A549 (cell line): ENCODE measurements at regions not wholly inside any gene's neighbourhood (a gene's known extent, or its start where the extent isn't known, plus 50 kb on each side); places are given as distances from the start of the nearest gene placed in this dataset.
A peak's percentile ranks its signal among the peaks of the same experiment; 100 is the strongest.
"Not testable (repeated sequence)": the region's sequence is repeated elsewhere in the genome, so short reads cannot be mapped to it uniquely, and the experiment has no call there.

Source experiments
- ATAC-seq, 2 experiments: fragments of 200-7000 bp in 1 of 2; fragments of >200 bp in 1 of 2; cut with Nextera tagmentation in 1 of 2; cut with Tn5 transposase in 1 of 2; 3 replicates each; pipeline versions ENCODE4 v1.8.0 to v1.9.1; 2018 to 2020; ENCODE audit warnings: mild to moderate bottlenecking in 1 of 2, moderate library complexity in 1 of 2
- CTCF ChIA-PET: fragments of 300-600 bp; sonication (Branson Sonifier 250); formaldehyde crosslinking; extraction: SDS; loops from one replicate; lab custom pipeline; 2021; ENCODE audit warnings: antibody characterized with exemption, inconsistent platforms; lab: Yijun Ruan, JAX
- POLR2A ChIA-PET: fragments of 350-600 bp; formaldehyde crosslinking; extraction: SDS; loops from one replicate; lab custom pipeline; 2021; ENCODE audit warnings: antibody characterized with exemption, inconsistent platforms; lab: Yijun Ruan, JAX
- DNase-seq, 2 experiments: peaks; one replicate each; pipeline versions ENCODE4 v3.0.0 to v3.0.0-alpha.2; 2011 to 2016; ENCODE audit warnings: low read depth in 1 of 2, low spot score in 1 of 2
- FAIRE-seq: peaks from 2 replicates; lab custom pipeline; 2011; peaks lifted over from hg19 to GRCh38; lab: Jason Lieb, UNC
- H3K27ac ChIP-seq, 2 experiments: fragments of >200 bp; sonication (Bioruptor Twin); formaldehyde crosslinking; 3 replicates each; pipeline ENCODE4 v1.5.1; 2016 to 2017
- H3K4me1 ChIP-seq: fragments of >200 bp; sonication (Bioruptor Twin); formaldehyde crosslinking; 3 replicates; pipeline ENCODE4 v1.6.1; 2016
- H3K4me2 ChIP-seq: fragments of >200 bp; sonication (Bioruptor Twin); formaldehyde crosslinking; 3 replicates; pipeline ENCODE4 v1.6.1; 2016
- H3K4me3 ChIP-seq: fragments of >200 bp; sonication (Bioruptor Twin); formaldehyde crosslinking; 3 replicates; pipeline ENCODE4 v1.5.1; 2016
- H3K9me3 ChIP-seq: fragments of >200 bp; sonication (Bioruptor Twin); formaldehyde crosslinking; 3 replicates; pipeline ENCODE4 v1.6.1; 2016
- BHLHE40 ChIP-seq: IDR thresholded peaks from 2 replicates; pipeline ENCODE4 v1.6.1; 2012; ENCODE audit warnings: low read depth, low read length, inconsistent platforms
- CEBPB ChIP-seq, 2 experiments: fragments of >200 bp in 1 of 2; sonication (Bioruptor Twin) in 1 of 2; formaldehyde crosslinking in 1 of 2; IDR thresholded peaks; 2 replicates each; pipeline ENCODE4 v1.6.1; 2012 to 2016
- EP300 ChIP-seq, 2 experiments: fragments of >200 bp; sonication (Bioruptor Twin); formaldehyde crosslinking; IDR thresholded peaks; 2 replicates in 1 of 2; 3 replicates in 1 of 2; pipeline ENCODE4 v1.6.1; 2016 to 2017
- ESRRA ChIP-seq: fragments of 150-350 bp; IDR thresholded peaks from 2 replicates; pipeline ENCODE4 v1.6.1; 2014; ENCODE audit warnings: mild to moderate bottlenecking, low read length, borderline replicate concordance
- FOXS1 ChIP-seq: fragments of 250-450 bp; sonication (Bioruptor Pico); IDR thresholded peaks from 2 replicates; pipeline ENCODE4 v1.5.0; 2020; ENCODE audit warnings: mild to moderate bottlenecking, moderate library complexity
- HDAC2 ChIP-seq: fragments of 200-600 bp; sonication (generic); IDR thresholded peaks from 2 replicates; pipeline ENCODE4 v1.6.1; 2016
- HEYL ChIP-seq: fragments of 250-450 bp; sonication (Bioruptor Pico); IDR thresholded peaks from 2 replicates; pipeline ENCODE4 v1.8.0; 2021; ENCODE audit warnings: mild to moderate bottlenecking, moderate library complexity
- KDM5A ChIP-seq: fragments of 200-600 bp; sonication (generic); IDR thresholded peaks from 2 replicates; pipeline ENCODE4 v1.6.1; 2016; ENCODE audit warnings: antibody characterized with exemption, mild to moderate bottlenecking
- MAFK ChIP-seq: fragments of 450-650 bp; IDR thresholded peaks from 2 replicates; pipeline ENCODE4 v1.6.1; 2014; ENCODE audit not compliant: partially characterized antibody
- NPAS2 ChIP-seq: fragments of 250-450 bp; sonication (Bioruptor Pico); IDR thresholded peaks from 2 replicates; pipeline ENCODE4 v1.8.0; 2022; ENCODE audit warnings: mild to moderate bottlenecking, moderate library complexity, borderline replicate concordance
- NR3C1 ChIP-seq: fragments of >200 bp; sonication (Bioruptor Twin); formaldehyde crosslinking; IDR thresholded peaks from 3 replicates; pipeline ENCODE4 v1.6.1; 2017
- POLR2A ChIP-seq: IDR thresholded peaks from 2 replicates; pipeline ENCODE4 v1.6.1; 2012; ENCODE audit warnings: mild to moderate bottlenecking, low read length
- RAD21 ChIP-seq, 2 experiments: fragments of >200 bp in 1 of 2; sonication (Bioruptor Twin) in 1 of 2; formaldehyde crosslinking in 1 of 2; IDR thresholded peaks in 1 of 2; conservative IDR thresholded peaks in 1 of 2; 2 replicates in 1 of 2; 3 replicates in 1 of 2; pipeline ENCODE4 v1.6.1; 2012 to 2018; ENCODE audit warnings: inconsistent platforms in 1 of 2
- RARB ChIP-seq: fragments of 250-450 bp; sonication (Bioruptor Pico); IDR thresholded peaks from 2 replicates; pipeline ENCODE4 v1.8.0; 2021; ENCODE audit warnings: mild to moderate bottlenecking, moderate library complexity
- RCOR1 ChIP-seq: fragments of 150-350 bp; IDR thresholded peaks from 2 replicates; pipeline ENCODE4 v1.6.1; 2014; ENCODE audit warnings: antibody characterized with exemption, low read length, low read depth
- SMC3 ChIP-seq: fragments of >200 bp; sonication (Bioruptor Twin); formaldehyde crosslinking; IDR thresholded peaks from 3 replicates; pipeline ENCODE4 v1.6.1; 2018; ENCODE audit warnings: inconsistent platforms
- SREBF2 ChIP-seq: fragments of 450-650 bp; IDR thresholded peaks from 2 replicates; pipeline ENCODE4 v1.6.1; 2014; ENCODE audit warnings: mild to moderate bottlenecking, moderate library complexity
- TP53 ChIP-seq: fragments of 250-450 bp; sonication (Bioruptor Pico); IDR thresholded peaks from 2 replicates; pipeline ENCODE4 v1.5.0; 2021; ENCODE audit warnings: mild to moderate bottlenecking, moderate library complexity
- ZSCAN20 ChIP-seq: fragments of 250-450 bp; sonication (Bioruptor Pico); IDR thresholded peaks from 2 replicates; pipeline ENCODE4 v1.8.0; 2022; ENCODE audit warnings: mild to moderate bottlenecking, moderate library complexity
- WGBS: methylation state at CpG from one replicate; pipeline ENCODE4 v1.1.6; 2017; ENCODE audit errors: missing lambda C conversion rate; 5-methylcytosine and 5-hydroxymethylcytosine counted together
- TF ChIP-seq, protein P1 (sequence below): fragments of >200 bp; sonication (Bioruptor Twin); formaldehyde crosslinking; IDR thresholded peaks from 3 replicates; pipeline ENCODE4 v1.5.1; 2016
- TF ChIP-seq, protein P2 (sequence below): IDR thresholded peaks from 2 replicates; pipeline ENCODE4 v1.6.1; 2012; ENCODE audit warnings: low read depth, borderline replicate concordance
- TF ChIP-seq, protein P3 (sequence below): fragments of 250-450 bp; sonication (Bioruptor Pico); IDR thresholded peaks from 2 replicates; pipeline ENCODE4 v1.5.0; 2021; ENCODE audit warnings: mild to moderate bottlenecking, moderate library complexity, borderline replicate concordance
- TF ChIP-seq, protein P4 (sequence below): fragments of 150-350 bp; IDR thresholded peaks from 2 replicates; pipeline ENCODE4 v1.6.1; 2014; ENCODE audit warnings: low read depth, mild to moderate bottlenecking, low read length
- TF ChIP-seq, protein P5 (sequence below): fragments of 250-450 bp; sonication (Bioruptor Pico); IDR thresholded peaks from 2 replicates; pipeline ENCODE4 v1.5.0; 2020; ENCODE audit warnings: low read depth, mild to moderate bottlenecking, moderate library complexity
- TF ChIP-seq, protein P6 (sequence below): IDR thresholded peaks from 2 replicates; pipeline ENCODE4 v1.6.1; 2012

DNA sequence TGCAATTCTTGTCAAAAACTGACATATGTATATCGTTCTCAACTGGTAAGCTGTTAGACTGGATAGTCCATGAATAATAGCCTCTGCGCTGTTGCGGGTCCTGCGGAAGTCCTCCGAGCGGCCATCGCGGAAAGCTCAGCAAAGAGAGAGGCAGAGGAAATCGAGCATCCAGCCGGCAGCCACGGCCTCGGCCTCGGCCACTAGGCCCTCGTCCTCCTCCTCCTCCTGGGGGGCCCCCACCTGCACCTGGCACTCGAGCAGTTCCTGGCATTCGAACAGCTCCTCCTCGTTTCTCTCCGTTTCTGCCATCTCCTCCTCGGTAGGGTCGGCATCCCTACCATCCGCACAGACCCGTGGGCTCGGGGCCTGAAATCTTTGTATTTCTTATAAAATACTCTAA is 111.2 kb upstream of the CYLC1 start:
- H3K4me1 ChIP-seq, H3K27ac ChIP-seq, FAIRE-seq, CTCF ChIA-PET, H3K4me3 ChIP-seq, H3K9me3 ChIP-seq, H3K4me2 ChIP-seq, ATAC-seq, POLR2A ChIA-PET, DNase-seq: not testable (repeated sequence)
- 32% methylated on average over 12 of the region's 23 CpGs for WGBS

DNA sequence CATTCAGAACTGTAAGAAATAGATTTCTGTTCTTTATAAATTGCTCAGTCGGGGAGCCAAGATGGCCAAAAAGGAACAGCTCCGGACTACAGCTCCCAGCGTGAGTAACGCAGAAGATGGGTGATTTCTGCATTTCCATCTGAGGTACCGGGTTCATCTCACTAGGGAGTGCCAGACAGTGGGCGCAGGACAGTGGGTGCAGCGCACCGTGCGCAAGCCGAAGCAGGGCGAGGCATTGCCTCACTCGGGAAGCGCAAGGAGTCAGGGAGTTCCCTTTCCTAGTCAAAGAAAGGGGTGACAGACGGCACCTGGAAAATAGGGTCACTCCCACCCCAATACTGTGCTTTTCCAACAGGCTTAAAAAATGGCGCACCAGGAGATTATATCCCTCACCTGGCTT is 110.5 kb upstream of the CYLC1 start:
- H3K4me2 ChIP-seq, H3K9me3 ChIP-seq, CTCF ChIA-PET, H3K4me1 ChIP-seq, H3K27ac ChIP-seq, POLR2A ChIA-PET, ATAC-seq, DNase-seq, H3K4me3 ChIP-seq, FAIRE-seq: not testable (repeated sequence)
- whole genome bisulfite sequencing: 17% methylated on average over 6 of the region's 15 CpGs

DNA sequence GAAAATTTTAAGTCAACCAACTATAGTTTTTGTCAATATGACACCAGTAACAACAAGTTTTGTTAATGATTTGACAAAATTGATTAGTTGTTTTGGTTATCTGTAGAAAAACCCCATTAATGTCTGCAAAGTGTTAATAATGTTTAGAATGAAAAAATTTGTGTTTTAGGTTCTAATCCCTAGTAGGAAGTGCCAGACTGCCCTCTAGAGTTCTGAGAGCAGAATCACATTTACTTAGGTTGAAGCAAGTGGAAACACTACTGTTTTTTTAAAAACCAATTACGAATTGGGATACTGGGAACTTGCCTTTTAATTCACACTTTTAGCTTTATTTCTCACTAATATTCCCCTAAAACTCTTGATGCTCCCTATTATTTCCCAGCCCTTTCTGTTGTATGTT is 101.1 kb upstream of the CYLC1 start:
- POLR2A ChIA-PET: no interaction called here
- Histone ChIP-seq H3K4me2 (no peak overlapping the region), H3K4me1 (no peaks in the 10 kb centered on the region), H3K9me3 (no peaks in the 10 kb centered on the region), H3K27ac (no peak overlapping the region), H3K4me3 (no peak overlapping the region)
- TF ChIP-seq NPAS2 (no peak), TP53 (no peak), POLR2A (no peak), RAD21 (conservative IDR thresholded peaks at IDR 0.05 in 1 of 2, IDR thresholded peaks at IDR 0.05 in 1 of 2) (peak in 1 of 2 experiments; percentile 41; a peak in 3 of 5 replicates), HEYL (no peak), EP300 (IDR thresholded peaks at IDR 0.05) (no peak), CEBPB (IDR thresholded peaks at IDR 0.05) (no peak), MAFK (no peak), RCOR1 (no peak), ZSCAN20 (no peak), SREBF2 (no peak), KDM5A (no peak), FOXS1 (no peak)
- TF ChIP-seq, protein P1, sequence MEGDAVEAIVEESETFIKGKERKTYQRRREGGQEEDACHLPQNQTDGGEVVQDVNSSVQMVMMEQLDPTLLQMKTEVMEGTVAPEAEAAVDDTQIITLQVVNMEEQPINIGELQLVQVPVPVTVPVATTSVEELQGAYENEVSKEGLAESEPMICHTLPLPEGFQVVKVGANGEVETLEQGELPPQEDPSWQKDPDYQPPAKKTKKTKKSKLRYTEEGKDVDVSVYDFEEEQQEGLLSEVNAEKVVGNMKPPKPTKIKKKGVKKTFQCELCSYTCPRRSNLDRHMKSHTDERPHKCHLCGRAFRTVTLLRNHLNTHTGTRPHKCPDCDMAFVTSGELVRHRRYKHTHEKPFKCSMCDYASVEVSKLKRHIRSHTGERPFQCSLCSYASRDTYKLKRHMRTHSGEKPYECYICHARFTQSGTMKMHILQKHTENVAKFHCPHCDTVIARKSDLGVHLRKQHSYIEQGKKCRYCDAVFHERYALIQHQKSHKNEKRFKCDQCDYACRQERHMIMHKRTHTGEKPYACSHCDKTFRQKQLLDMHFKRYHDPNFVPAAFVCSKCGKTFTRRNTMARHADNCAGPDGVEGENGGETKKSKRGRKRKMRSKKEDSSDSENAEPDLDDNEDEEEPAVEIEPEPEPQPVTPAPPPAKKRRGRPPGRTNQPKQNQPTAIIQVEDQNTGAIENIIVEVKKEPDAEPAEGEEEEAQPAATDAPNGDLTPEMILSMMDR: peak; percentile 28; the same call in 2 of the 3 replicates
- TF ChIP-seq, protein P2, sequence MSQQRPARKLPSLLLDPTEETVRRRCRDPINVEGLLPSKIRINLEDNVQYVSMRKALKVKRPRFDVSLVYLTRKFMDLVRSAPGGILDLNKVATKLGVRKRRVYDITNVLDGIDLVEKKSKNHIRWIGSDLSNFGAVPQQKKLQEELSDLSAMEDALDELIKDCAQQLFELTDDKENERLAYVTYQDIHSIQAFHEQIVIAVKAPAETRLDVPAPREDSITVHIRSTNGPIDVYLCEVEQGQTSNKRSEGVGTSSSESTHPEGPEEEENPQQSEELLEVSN: no peak
- DNase-seq (peak in 1 of 2 experiments; percentile 18), ATAC-seq (no peak), FAIRE-seq (no peak)
- 0% methylated on average over 1 of the region's 1 CpG for WGBS
- CTCF ChIA-PET: no interaction called here

DNA sequence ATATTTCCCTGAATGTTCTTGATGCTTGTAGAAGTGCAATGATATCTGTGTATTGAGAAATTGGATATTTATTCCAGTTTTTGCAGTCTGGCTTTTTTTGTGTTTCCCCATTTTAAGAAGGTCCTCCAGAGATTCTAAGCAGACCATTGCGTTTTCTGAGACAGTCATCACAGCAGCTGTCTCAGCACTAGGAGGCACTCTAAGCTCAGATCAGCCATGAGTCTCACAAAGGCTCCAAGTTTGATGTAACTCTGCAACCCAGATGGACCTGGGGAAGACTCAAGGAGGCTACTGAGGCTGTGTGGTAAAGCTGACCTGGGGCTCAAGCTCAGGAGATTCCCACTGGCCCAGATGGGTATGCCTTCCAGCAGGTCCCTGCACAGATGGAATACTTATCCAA is 89.3 kb upstream of the CYLC1 start:
- ATAC-seq (no peak), FAIRE-seq (no peak), DNase-seq (no peak)
- CTCF ChIA-PET: no interaction called here
- POLR2A ChIA-PET: no interaction called here
- Histone ChIP-seq H3K9me3 (no peaks in the 10 kb centered on the region), H3K27ac (no peak overlapping the region), H3K4me1 (no peaks in the 10 kb centered on the region), H3K4me2 (no peak overlapping the region), H3K4me3 (no peak overlapping the region)
- 0% methylated on average over 1 of the region's 1 CpG for WGBS
- TF ChIP-seq, protein P2: no peak
- no peak for TF ChIP-seq RARB (CRISPR knock-in tag)
- TF ChIP-seq, protein P3, sequence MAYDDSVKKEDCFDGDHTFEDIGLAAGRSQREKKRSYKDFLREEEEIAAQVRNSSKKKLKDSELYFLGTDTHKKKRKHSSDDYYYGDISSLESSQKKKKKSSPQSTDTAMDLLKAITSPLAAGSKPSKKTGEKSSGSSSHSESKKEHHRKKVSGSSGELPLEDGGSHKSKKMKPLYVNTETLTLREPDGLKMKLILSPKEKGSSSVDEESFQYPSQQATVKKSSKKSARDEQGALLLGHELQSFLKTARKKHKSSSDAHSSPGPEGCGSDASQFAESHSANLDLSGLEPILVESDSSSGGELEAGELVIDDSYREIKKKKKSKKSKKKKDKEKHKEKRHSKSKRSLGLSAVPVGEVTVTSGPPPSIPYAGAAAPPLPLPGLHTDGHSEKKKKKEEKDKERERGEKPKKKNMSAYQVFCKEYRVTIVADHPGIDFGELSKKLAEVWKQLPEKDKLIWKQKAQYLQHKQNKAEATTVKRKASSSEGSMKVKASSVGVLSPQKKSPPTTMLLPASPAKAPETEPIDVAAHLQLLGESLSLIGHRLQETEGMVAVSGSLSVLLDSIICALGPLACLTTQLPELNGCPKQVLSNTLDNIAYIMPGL: no peak
- TF ChIP-seq, protein P4, sequence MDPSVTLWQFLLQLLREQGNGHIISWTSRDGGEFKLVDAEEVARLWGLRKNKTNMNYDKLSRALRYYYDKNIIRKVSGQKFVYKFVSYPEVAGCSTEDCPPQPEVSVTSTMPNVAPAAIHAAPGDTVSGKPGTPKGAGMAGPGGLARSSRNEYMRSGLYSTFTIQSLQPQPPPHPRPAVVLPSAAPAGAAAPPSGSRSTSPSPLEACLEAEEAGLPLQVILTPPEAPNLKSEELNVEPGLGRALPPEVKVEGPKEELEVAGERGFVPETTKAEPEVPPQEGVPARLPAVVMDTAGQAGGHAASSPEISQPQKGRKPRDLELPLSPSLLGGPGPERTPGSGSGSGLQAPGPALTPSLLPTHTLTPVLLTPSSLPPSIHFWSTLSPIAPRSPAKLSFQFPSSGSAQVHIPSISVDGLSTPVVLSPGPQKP: no peak
- no peak for TF ChIP-seq BHLHE40
- TF ChIP-seq NR3C1: no peak
- TF ChIP-seq, protein P5, sequence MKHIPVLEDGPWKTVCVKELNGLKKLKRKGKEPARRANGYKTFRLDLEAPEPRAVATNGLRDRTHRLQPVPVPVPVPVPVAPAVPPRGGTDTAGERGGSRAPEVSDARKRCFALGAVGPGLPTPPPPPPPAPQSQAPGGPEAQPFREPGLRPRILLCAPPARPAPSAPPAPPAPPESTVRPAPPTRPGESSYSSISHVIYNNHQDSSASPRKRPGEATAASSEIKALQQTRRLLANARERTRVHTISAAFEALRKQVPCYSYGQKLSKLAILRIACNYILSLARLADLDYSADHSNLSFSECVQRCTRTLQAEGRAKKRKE (CRISPR knock-in tag): no peak
- no peak for TF ChIP-seq HDAC2
- TF ChIP-seq ESRRA: no peak
- TF ChIP-seq, protein P6, sequence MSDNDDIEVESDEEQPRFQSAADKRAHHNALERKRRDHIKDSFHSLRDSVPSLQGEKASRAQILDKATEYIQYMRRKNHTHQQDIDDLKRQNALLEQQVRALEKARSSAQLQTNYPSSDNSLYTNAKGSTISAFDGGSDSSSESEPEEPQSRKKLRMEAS: no peak
- no peak for TF ChIP-seq SMC3
